ENCODE measurements at regions not wholly inside any gene's neighbourhood (a gene's known extent, or its start where the extent isn't known, plus 50 kb on each side); places are given as distances from the start of the nearest gene placed in this dataset.

DNA sequence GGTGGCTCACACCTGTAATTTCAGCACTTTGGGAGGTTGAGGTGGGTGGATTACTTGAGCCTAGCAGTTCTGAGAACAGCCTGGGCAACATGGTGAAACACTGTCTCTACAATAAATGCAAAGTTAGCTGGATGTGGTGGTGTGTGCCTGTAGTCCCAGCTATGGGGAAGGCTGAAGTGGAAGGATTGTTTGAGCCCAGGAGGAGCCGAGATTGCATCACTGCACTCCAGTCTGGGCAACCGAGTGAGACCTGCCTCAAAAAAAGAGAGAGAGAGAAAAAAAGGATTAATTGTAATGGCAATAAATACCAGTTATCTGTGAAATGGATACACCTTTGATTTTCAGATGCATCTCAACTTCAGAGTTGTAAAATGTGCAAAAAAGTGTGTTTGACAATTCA, 58.8 kb downstream of the SPRY1 start:
- DNase-seq, result no peak

DNA sequence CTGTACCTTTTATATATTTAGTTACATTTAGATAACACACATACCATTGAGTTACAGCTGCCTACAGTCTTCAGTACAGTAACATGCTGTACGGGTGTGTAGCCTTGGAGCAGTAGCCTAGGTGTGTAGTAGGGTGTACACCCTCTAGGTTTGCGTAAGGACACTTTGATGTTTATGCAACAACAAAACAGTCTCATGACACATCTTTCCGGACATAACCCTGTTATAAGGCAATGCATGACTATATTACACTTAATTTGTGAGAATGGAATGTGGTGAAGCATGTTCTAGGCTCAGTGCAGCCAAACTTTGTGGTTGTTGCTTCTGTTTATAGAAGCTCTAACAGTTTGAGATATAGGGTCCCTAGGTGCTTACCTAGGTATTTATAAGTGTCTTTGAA, 65.4 kb downstream of the SPRY1 start:
- no peak for DNase-seq

- DNase-seq, result no peak
Observed at GRCh38 chr4:123463869-123464268, 67.3 kb downstream of the SPRY1 start.

DNA sequence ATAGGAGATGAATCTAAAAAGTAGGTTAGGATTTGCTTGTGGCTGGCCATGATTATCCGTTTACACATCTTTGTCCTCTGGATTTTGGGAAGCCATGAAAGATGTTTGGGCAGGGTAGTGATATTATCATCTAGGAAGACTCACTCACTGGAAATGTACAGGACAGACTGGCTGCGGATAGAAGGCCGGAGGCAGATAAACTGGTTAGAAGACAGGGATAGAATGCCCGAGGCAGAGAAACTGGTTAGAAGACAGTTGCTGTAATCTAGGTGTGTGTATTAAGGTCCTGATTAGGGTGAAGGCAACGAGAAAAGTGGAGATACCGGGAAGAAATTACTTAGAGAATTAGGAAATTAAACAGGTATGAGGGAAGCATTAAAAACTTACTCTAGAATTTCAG, 68.8 kb downstream of the SPRY1 start:
- DNase-seq, result no peak

GRCh38 chr4:123466080-123466785, 69.6 kb downstream of the SPRY1 start:
- no peak for DNase-seq

DNA sequence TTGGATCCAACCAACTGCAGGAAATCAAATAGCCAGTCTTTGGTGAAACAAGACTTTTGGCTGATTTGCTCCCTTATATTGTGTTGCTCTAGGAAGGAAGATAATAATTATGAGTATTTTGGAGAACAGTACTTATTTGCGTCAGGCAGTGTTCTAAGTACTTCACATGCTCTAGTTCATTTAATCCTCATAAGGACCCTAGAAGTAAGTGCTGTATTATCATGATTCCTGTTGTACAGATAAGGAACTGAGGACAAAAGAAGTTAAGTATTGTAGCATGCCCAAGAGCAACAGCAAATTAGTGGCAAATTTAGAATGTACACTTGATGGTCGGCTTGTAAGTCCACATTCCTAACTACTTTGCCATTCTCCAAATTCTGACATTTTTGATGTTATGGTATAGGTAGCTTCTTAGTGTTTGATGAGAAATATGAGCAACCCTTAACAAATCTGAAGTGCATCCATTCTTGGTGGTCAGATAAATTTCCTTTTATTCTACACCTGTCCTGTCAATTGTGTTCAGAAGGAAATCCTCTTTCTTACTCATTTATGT, 72.0 kb downstream of the SPRY1 start:
- no peak for DNase-seq

DNA sequence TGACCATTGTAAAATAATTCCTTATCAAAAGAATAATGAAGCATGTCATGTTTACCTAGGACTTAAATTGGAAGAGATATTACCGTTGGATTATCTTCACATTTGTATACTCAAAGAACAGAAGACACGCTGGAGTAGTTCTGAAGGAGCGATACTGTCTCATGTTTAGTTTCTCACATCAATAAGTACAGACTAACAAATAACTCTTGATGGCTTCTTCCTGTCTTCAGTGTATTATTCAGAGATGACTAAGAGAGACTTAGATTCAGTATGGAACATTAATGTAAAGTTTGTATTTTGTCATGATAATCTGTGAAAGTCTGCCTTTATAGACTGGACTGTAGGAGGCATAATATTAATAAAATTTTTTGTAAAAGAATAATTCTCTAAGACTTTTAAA, 72.7 kb downstream of the SPRY1 start:
- DNase-seq, result no peak

DNA sequence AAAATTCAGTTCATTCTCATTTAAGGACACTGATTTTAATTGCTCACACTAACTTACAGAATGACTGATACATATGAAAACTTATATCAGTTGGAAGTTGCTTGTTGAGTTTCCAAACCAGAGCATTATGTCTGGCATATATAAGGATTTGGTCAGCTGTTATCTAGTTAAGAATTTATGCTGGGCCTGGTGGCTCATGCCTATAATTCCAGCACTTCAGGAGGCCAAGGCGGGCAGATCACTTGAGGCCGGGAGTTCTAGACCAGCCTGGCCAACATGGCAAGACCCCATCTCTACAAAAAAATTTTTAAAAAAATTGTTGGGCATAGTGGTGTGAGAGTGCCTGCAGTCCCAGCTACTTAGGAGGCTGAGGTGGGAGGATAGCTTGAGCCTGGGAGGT, 73.1 kb downstream of the SPRY1 start:
- no peak for DNase-seq

DNA sequence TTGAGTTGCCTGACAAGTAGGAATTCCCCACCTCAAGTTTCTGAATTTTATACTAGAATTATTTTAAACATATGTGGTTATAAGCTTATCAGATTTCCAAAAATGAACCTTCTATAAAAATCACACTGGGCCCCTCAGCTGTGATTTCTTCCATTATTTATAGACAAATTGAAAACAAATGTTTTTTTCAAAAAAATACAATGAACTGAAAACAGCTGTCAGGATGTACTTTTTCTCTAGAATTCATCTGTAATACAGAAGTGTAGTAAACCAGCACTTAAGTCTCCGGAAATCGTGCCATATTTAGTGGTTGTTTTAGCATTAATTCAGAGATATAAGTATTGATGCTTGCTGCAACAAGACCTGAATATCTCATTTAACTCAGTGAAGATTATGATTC, 74.0 kb downstream of the SPRY1 start:
- no peak for DNase-seq

DNA sequence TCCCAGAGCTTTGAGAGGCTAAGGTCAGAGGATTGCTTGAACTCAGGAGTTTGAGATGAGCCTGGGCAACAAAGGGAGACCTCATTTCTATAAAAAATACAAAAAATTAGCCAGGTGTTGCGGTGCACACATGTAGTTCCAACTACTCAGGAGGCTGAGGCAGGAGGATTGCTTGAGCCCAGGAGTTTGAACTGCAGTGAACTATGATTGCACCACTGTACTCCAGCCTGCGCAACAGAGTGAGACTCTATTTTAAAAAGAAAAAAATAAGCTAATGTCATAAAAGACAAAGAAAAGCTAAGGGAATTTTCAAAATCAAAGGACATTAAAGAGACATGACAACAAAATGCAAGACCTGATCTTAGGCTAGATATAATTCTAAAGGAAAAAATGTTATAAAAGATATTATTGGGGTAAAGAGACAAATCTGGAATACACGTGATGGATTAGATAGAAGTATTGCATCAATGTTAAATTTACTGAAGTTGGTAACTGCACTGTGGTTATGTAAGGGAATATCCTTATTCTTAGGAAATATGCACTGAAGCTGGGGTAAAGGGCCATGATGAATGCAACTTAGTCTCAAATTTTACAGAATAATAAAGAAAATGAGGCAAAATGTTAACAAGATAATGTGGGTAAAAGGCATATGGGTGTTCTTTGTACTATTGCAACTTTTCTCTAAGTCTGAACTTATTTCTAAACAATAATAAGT, 75.2 kb downstream of the SPRY1 start:
- DNase-seq, result no peak

- no peak for DNase-seq
Observed at GRCh38 chr4:123474817-123475216, 78.2 kb downstream of the SPRY1 start.

GRCh38 chr4:123476089-123476488, 79.5 kb downstream of the SPRY1 start:
- no peak for DNase-seq

- DNase-seq, result no peak
Observed at GRCh38 chr4:123477711-123478209, 81.2 kb downstream of the SPRY1 start.

GRCh38 chr4:123478859-123479345, 82.3 kb downstream of the SPRY1 start:
- DNase-seq, result peak; percentile 34

- DNase-seq, result no peak
Observed at GRCh38 chr4:123479944-123480343, 83.3 kb downstream of the SPRY1 start.

DNA sequence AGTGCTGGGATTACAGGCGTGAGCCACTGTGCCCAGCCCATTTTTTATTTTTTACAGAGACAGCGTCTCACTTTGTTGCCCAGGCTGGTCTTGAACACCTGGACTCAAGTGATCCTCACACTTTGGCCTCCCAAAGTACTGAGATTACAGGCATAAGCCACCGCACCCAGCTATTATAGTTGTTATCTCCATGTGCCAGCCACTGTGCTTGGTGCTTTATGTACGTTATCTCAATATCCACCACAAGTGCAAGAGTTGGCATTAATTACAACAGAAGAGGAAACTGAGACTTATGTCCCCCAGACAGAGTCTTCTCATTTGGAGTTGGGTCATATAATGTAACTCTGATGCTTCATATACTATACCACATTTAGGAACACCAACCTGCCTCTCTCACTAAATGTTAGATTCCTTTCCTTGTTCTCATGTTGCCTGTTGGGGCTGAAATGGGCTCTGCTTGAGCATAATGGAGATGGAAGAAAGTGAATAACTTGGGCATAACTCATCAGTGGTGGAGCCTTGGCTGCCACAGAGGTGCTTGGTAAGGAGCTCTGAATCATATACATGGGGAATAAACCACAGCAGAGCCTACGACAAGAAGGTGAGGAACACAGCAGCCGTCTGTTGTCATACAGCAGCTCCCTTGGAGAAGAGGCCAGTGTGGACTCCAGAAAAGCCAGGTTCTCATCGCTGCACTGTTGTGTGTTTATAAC, 84.3 kb downstream of the SPRY1 start:
- DNase-seq, result peak; percentile 16

DNA sequence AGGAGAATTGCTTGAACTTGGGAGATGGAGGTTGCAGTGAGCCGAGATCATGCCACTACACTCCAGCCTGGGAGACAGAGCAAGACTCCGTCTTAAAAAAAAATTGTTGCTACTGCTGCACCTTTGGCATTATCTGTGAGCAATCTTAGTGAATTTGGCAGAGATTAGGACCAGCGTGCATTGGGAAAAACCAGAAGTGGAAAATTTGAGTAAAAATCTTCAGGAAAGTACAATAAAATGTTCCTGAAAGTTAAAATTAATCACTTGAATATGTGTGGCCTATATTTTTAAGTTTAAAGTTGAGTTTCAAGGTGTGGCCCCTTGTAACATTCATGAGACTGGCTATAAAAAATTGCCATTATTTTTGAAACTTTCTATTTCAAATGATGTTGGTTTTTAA, 85.1 kb downstream of the SPRY1 start:
- no peak for DNase-seq

DNA sequence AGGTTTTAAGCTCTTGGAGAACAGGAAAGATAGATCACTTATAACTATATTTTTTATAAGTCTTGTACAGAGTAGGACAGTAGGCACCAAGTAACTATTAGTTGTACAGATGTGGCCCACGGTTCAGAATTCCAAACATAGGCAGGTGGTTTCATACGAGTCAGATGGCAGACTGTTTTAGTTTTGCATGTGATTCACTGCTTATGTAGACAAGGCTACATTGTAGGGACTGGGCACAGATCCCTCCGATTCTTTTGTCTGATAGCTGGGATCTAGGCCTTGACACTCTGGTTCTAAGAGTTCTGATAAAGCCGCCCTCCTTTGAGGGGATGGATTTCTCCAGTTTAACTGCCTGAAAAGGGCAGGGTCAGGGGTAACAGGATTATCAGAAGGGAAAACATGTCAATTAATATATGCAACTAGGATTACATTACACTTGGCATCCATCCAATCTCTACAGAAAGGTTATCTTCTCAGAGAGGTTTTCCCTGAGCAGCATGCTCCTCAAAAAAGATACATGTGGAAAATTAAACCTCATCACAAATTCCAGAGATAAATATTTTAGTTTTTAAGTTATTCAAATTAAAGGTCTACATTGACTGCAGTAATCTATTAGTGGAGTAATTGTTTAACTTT, 87.8 kb downstream of the SPRY1 start:
- no peak for DNase-seq

DNA sequence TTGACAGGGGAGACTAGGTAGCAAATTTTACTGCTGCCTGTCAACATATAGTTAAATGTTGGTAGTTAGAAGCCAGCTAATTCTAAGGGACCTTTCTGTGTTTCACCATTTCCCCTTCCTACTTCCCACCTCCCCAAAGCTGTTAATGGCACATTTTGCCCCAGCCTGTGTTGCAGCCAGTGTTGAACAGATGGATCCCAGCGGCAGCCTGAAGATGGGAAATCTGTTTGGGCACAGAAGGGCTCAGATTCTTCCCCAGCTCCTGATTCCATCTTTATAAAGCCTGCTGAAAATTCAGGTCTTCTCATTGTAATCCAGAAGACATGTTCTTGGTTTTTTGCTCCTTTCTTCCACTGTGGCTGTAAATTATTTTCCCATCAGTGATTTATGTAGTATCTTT, 89.0 kb downstream of the SPRY1 start:
- DNase-seq, result no peak

DNA sequence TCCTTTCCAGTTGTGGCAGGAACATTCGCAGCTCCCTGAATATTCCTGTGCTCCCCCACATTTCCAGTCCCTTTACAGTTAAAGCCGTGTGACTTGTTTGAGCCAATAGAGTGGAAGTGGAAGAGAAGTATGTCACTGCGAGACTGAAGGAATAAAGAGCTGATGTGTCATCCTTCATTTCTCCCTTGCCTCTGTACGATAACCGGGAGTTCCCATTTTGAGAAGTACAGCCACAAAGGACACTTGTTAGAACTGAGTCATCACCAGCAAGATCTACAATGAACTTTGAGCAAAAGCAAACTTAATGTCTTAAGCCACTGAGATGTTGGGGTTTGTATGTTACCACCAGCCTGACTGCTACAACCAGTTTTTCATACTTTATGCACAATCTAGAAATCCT, 92.3 kb downstream of the SPRY1 start:
- no peak for DNase-seq

DNA sequence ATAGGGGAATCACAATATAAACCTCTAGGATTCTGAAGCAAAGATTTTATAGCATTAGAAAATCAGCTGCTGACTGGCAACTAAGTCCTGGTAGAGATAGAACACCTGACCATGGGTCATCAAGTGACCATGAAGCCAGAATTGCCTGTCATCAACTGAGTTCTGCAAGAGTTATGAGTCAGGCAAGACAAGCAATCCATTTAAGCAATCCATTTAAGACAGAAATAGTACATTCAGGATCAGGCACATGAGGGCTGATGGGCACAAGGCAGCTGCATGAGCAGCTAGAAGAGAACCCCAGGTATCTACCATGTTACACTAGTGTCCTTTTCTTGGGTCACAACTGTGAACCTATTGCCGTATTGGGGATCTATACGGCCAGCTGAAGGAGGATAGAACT, 98.9 kb downstream of the SPRY1 start:
- DNase-seq, result no peak

- no peak for DNase-seq
Observed at GRCh38 chr4:123496421-123496820, 99.8 kb downstream of the SPRY1 start.

- no peak for DNase-seq
Observed at GRCh38 chr4:123497340-123497739, 100.7 kb downstream of the SPRY1 start.
